GM21576 (cell line): ENCODE measurements at regions not wholly inside any gene's neighbourhood (a gene's known extent, or its start where the extent isn't known, plus 50 kb on each side); places are given as distances from the start of the nearest gene placed in this dataset.
A peak's percentile ranks its signal among the peaks of the same experiment; 100 is the strongest.
"Not testable (repeated sequence)": the region's sequence is repeated elsewhere in the genome, so short reads cannot be mapped to it uniquely, and the experiment has no call there.

Experiments
- ATAC-seq: cut with Tn5 transposase; IDR thresholded peaks from one replicate; pipeline ENCODE4 v1.9.1; 2021; ENCODE audit warnings: mild to moderate bottlenecking, moderate library complexity; ENCODE audit not compliant: unreplicated experiment

GRCh38 chr15:92753591-92753990 lies 98.0 kb upstream of the FAM174B start:
- ATAC-seq, result no peak

GRCh38 chr15:92763459-92763858 lies 107.9 kb upstream of the FAM174B start:
- no peak for ATAC-seq

- ATAC-seq, result not testable (repeated sequence)
These were observed 112.6 kb upstream of the FAM174B start for GRCh38 chr15:92768131-92768530.

DNA sequence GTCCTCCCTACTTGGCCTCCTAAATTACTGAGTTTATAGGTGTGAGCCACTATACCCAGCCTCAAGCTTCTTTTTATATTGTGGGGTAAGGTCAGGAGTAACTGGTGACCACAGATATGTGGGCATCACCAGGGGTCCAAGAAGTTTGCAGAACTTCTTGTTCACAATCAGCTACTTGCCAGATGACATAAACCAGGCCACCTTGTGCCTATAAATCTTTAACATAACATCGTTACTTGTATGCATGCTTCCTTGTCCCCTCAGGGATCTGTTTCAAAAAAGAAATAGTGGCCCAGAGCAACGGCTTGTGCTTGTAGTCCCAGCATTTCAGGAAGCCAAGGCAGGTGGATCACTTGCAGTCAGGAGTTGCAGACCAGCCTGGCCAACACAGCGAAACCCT lies 115.1 kb upstream of the FAM174B start:
- no peak for ATAC-seq

GRCh38 chr15:92772061-92772460 lies 116.5 kb upstream of the FAM174B start:
- ATAC-seq, result no peak

DNA sequence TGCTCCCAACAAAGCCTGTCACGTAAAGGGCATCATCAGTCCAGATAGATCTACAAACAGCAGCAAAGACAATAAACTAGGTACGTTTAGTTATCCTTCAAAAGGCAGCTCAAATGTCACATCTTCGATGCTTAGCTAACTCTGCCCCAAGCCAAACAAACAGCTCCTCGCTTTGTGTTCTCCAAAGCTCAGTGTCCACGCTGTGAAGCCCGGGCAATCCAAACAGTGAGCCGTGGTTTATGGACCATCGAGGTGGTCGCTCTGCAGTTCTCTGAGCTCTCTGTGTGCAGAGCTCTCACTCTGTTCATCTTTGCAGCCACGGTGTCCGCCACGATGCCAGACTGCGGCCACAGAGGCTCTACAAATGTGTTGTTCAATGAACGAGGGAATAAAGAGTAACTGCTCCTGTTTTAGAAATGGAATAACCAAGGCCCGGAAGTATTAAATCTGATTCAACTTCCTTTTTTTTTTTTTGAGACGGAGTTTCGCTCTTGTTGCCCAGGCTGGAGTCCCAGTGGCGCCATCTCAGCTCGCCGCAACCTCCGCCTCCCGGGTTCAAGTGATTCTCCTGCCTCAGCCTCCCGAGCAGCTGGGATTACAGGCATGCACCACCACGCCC lies 117.2 kb upstream of the FAM174B start:
- no peak for ATAC-seq

GRCh38 chr15:92773340-92773739 lies 117.8 kb upstream of the FAM174B start:
- no peak for ATAC-seq

GRCh38 chr15:92779874-92780273 lies 120.2 kb upstream of the CHD2 start:
- ATAC-seq, result no peak

GRCh38 chr15:92780843-92781242 lies 119.3 kb upstream of the CHD2 start:
- no peak for ATAC-seq

DNA sequence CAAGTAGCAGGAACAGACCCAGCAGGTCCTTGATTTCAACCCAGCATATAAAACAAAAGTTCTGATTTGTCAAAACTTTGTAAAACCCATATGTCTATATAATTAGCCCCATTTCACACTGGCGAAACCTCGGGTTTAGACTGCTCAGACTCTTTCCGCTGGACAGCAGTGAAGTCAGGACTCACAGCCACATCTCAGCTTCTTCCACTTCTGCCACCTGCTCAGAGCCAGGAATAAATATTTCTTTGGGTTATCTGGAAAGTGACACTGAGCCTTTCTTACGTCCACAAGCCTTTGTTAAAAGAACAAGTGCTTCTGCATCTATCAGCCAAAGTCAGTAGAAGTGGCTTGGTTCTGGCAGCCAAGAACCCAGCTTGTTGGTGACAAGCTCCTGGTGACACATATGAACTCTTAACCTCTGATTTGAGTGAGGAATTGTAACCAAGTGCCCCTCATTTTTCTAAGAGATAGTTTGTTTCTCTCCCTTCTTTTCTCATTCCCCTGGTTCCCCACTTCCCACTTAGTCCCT lies 118.1 kb upstream of the CHD2 start:
- ATAC-seq, result no peak

DNA sequence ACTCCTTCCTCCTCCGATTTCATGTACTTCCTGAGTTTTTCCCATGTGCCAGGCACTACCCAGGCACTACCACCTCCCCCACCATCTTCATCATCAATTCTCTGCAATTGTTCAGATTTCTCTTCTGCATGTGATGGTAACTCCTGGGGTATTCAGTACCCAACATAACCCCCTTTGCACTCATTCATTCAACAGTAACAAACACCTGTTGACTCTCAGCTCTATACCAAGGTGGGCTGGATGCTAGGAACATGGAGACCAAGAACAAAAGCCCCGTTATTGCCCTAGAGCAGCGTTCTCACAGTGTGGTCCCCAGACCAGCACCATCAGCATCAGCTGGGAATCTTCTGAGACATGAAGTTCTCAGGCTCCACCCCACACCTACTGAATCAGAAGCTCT lies 113.0 kb upstream of the CHD2 start:
- ATAC-seq, result no peak

- ATAC-seq, result no peak
These were observed 111.9 kb upstream of the CHD2 start for GRCh38 chr15:92788196-92788595.

DNA sequence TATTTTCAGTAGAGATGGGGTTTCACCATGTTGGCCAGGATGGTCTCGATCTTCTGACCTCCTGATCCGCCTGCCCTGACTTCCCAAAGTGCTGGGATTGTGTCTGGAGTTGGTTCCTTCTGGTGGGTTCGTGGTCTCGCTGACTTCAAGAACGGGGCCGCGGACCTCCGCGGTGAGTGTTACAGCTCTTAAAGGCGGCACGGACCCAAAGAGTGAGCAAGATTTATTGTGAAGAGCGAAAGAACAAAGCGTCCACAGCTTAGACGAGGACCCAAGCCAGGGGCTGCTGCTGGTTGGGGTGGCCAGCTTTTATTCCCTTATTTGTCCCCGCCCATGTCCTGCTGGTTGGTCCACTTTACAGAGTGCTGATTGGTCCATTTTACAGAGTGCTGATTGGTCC lies 111.3 kb upstream of the CHD2 start:
- not testable (repeated sequence) for ATAC-seq

DNA sequence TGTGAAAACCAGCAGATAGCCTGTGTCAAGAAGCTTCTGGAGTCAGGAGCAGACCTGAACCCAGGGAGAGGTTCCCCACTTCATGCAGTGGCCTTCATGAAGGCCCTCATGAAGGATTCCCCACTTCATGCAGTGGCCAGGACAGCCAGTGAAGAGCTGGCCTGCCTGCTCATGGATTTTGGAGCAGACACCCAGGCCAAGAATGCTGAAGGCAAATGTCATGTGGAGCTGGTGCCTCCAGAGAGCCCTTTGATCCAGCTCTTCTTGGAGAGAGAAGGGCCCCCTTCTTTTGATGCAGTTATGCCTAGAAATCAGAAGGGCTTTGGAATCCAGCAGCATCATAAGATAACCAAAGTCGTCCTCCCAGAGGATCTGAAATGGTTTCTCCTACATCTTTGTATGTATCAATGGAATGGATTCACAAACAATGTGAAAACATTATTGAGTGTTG lies 103.9 kb upstream of the CHD2 start:
- no peak for ATAC-seq

GRCh38 chr15:92797168-92798052 lies 102.7 kb upstream of the CHD2 start:
- ATAC-seq, result peak; percentile 62

DNA sequence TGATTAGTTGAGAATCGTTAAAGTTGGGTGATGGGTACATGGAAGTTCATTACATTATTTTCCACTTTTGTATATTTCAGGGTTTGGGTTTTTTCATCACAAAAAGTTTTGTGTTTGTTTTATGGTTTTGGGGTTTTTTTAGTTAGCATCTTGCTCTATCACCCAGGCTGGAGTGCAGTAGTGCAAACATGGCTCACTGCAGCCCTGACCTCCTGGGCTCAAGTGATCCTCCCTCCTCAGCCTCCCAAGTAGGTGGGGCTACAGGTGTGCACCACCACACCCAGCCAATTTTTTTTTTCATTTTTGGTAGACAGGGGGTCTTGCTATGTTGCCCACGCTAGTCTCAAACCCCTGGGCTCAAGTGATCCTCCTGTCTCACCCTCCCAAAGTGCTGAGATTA lies 100.1 kb upstream of the CHD2 start:
- ATAC-seq, result no peak

GRCh38 chr15:92800416-92801055 lies 99.6 kb upstream of the CHD2 start:
- not testable (repeated sequence) for ATAC-seq

DNA sequence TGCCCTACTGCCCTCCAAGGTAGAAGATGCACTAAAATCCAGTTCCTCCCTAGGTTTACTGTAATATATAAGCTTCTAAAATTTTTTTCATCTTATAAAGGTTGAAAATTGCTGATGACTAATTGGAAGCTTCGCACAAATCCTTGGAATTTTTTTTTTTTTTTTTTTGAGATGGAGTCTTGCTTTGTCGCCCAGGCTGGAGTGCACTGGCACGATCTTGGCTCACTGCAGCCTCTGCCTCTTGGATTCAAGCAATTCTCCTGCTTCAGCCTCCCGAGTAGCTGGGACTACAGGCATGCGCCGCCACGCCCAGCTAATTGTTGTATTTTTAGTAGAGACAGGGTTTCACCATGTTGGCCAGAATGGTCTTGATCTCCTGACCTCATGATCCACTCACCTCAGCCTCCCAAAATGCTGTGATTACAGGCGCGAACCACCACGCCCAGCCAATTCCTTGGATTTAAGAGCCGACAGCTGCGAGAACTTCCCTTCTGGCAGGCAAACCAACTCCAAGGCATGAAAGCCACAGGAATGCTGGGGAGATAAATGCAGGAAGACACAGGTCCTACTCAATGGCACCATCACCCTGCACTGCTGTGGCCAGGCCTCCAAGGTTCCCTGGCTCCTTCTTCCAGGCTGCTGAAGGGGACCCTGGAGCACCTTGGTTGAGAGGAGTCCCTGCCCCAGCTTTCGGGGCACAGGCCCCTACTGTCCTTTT lies 98.9 kb upstream of the CHD2 start:
- not testable (repeated sequence) for ATAC-seq

GRCh38 chr15:92801774-92802464 lies 98.2 kb upstream of the CHD2 start:
- no peak for ATAC-seq

DNA sequence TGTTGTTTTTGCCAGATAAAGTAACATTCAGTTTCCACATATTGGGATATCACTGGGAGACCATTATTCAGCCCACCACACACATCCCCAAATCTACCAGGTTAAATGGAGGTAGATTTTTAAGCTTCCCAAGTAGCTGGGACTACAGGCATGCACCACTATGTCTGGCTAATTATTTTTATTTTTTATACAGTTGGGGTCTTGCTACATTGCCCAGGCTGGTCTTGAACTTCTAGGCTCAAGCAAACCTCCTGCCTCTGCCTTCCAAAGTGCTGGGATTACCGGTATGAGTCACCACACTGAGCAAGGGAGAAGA lies 96.6 kb upstream of the CHD2 start:
- ATAC-seq, result no peak
